Osteocyte (in vitro differentiated cells): ENCODE measurements at regions not wholly inside any gene's neighbourhood (a gene's known extent, or its start where the extent isn't known, plus 50 kb on each side); places are given as distances from the start of the nearest gene placed in this dataset.
"Not testable (repeated sequence)": the region's sequence is repeated elsewhere in the genome, so short reads cannot be mapped to it uniquely, and the experiment has no call there.

Experiments
- DNase-seq: peaks from one replicate; pipeline ENCODE4 v3.0.0; 2021; ENCODE audit warnings: mixed read lengths; ENCODE audit not compliant: unreplicated experiment; ENCODE audit errors: extremely low spot score
- H3K27ac Mint-ChIP-seq: one replicate; pipeline ENCODE4 v1.8.0; 2021; ENCODE audit warnings: mild to moderate bottlenecking, mixed read lengths; ENCODE audit not compliant: unreplicated experiment
- H3K27me3 Mint-ChIP-seq: one replicate; pipeline ENCODE4 v1.8.0; 2021; ENCODE audit warnings: mixed read lengths; ENCODE audit not compliant: unreplicated experiment
- H3K36me3 Mint-ChIP-seq: one replicate; pipeline ENCODE4 v1.8.0; 2021; ENCODE audit warnings: mixed read lengths; ENCODE audit not compliant: unreplicated experiment
- H3K4me1 Mint-ChIP-seq: one replicate; pipeline ENCODE4 v1.8.0; 2021; ENCODE audit warnings: mixed read lengths; ENCODE audit not compliant: unreplicated experiment
- H3K4me3 Mint-ChIP-seq: one replicate; pipeline ENCODE4 v1.8.0; 2021; ENCODE audit warnings: mild to moderate bottlenecking, moderate library complexity, mixed read lengths; ENCODE audit not compliant: unreplicated experiment
- H3K9me3 Mint-ChIP-seq: one replicate; pipeline ENCODE4 v1.8.0; 2021; ENCODE audit warnings: mixed read lengths; ENCODE audit not compliant: unreplicated experiment
- TF ChIP-seq, protein P1 (sequence below): fragments of 200-600 bp; sonication (generic); IDR thresholded peaks from 2 replicates; pipeline ENCODE4 v1.5.0; 2021; ENCODE audit warnings: antibody characterized with exemption, mild to moderate bottlenecking, moderate library complexity

DNA sequence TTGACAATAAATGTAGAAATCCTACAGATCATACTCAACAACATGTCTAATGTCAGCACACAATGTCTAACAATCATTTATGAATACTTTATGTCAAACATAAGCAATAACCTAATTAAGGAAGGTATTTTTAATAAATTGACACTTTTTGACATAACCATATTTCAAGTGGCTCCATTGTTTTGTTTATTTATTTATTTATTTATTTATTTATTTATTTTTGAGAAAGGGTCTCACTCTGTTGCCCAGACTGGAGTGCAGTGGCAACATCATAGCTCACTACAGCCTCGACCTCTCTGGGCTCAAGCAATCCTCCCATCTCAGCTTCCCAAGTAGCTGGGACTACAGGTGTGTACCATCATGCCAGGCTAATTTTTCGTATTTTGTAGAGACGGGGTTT is 267.6 kb upstream of the BTG1 start:
- H3K9me3 Mint-ChIP-seq = peaks cover 6% of the 10 kb centered on the region
- no peak overlapping the region for H3K4me3 Mint-ChIP-seq
- no peak for DNase-seq
- no peaks in the 10 kb centered on the region for H3K36me3 Mint-ChIP-seq
- TF ChIP-seq, protein P1, sequence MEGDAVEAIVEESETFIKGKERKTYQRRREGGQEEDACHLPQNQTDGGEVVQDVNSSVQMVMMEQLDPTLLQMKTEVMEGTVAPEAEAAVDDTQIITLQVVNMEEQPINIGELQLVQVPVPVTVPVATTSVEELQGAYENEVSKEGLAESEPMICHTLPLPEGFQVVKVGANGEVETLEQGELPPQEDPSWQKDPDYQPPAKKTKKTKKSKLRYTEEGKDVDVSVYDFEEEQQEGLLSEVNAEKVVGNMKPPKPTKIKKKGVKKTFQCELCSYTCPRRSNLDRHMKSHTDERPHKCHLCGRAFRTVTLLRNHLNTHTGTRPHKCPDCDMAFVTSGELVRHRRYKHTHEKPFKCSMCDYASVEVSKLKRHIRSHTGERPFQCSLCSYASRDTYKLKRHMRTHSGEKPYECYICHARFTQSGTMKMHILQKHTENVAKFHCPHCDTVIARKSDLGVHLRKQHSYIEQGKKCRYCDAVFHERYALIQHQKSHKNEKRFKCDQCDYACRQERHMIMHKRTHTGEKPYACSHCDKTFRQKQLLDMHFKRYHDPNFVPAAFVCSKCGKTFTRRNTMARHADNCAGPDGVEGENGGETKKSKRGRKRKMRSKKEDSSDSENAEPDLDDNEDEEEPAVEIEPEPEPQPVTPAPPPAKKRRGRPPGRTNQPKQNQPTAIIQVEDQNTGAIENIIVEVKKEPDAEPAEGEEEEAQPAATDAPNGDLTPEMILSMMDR = no peak
- H3K4me1 Mint-ChIP-seq = peaks cover 11% of the 10 kb centered on the region
- H3K27ac Mint-ChIP-seq = no peak overlapping the region
- H3K27me3 Mint-ChIP-seq = no peaks in the 10 kb centered on the region

DNA sequence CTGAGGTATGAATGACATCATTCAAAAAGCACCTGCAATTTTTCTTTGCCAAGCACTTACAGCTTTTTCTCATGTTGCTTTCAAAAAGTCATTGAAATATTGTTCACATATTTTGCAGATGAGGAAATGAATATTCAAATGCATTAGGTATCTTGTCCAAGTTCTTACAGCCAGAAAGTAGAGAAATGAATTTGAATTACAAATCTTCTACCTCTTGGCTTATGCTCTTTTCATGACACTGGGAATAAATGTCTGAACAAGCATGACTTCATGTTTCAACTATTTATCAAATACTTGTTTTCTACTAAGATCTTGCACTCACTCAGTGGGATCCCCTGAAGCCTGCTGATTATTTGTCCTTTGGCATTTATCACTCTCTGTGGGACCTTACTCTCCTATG is 267.2 kb upstream of the BTG1 start:
- Mint-ChIP-seq H3K9me3 (peaks cover 9% of the 10 kb centered on the region), H3K27ac (no peak overlapping the region), H3K36me3 (no peaks in the 10 kb centered on the region), H3K4me3 (no peak overlapping the region), H3K4me1 (peaks cover 11% of the 10 kb centered on the region), H3K27me3 (no peaks in the 10 kb centered on the region)
- DNase-seq = no peak
- TF ChIP-seq, protein P1 = no peak

DNA sequence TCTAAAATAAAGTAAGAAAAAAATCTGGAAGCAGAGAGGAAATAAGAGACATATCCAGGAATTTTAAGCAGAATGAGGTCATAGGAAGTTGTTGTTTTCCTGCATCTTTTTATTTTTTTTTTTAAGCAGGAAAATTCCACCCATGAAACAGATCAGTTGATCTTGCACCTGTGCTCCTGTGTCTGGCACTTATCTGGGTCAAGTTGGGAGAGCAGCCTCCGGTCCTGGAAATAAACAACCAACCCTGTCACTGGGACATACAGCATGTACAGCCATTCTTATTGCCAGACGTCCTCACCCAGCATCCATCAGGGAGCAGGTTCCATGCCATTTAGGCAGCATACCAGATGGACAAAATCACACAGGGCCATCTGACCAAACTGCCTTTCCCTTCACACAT is 266.0 kb upstream of the BTG1 start:
- DNase-seq = no peak
- H3K27me3 Mint-ChIP-seq = no peaks in the 10 kb centered on the region
- peaks cover 11% of the 10 kb centered on the region for H3K4me1 Mint-ChIP-seq
- no peaks in the 10 kb centered on the region for H3K36me3 Mint-ChIP-seq
- TF ChIP-seq, protein P1 = no peak
- H3K9me3 Mint-ChIP-seq = peaks cover 9% of the 10 kb centered on the region
- H3K4me3 Mint-ChIP-seq = no peak overlapping the region
- no peak overlapping the region for H3K27ac Mint-ChIP-seq

DNA sequence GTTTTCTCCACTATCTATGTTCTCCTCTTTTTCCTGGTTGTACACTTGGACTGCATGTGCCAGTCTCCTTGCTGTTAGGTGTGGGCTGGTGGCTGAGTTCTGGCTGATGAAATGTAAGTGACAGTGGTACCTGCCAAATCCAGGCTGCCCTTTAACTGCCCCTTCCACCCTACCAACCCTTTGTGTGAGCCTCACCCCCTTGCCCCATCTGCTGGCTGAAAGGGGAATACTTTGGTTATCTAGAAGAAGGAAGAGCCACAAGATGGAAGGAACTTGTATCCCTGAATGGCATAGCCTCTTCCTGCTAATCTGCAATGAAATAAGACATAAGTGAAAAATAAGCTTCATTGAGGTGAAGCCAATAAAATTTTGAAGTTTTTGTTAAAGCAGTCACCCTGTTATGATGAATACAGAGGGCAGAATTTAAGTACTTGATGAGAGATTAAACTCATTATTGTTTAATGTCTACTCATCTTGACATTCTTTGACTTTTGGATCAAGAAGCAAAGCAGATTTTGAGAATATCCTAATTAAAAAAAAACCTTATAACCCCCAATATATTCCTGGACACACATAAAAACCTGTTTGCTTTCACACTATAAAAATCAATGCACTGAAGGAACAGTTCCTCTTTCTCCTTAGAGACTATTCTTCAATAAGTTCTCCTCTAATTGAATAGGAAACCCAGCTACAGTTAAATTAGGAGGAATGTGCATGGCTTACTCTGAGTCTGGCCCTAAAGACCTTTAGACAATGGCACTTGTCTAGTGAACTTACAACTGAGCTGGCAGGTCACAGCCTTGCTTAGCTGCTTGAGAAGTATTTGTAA is 262.6 kb upstream of the BTG1 start:
- peaks cover 5% of the 10 kb centered on the region for H3K4me1 Mint-ChIP-seq
- H3K9me3 Mint-ChIP-seq = peaks cover 9% of the 10 kb centered on the region
- H3K36me3 Mint-ChIP-seq = no peaks in the 10 kb centered on the region
- TF ChIP-seq, protein P1 = peak; percentile 32
- no peak for DNase-seq
- H3K27ac Mint-ChIP-seq = no peak overlapping the region
- no peak overlapping the region for H3K4me3 Mint-ChIP-seq
- no peaks in the 10 kb centered on the region for H3K27me3 Mint-ChIP-seq

DNA sequence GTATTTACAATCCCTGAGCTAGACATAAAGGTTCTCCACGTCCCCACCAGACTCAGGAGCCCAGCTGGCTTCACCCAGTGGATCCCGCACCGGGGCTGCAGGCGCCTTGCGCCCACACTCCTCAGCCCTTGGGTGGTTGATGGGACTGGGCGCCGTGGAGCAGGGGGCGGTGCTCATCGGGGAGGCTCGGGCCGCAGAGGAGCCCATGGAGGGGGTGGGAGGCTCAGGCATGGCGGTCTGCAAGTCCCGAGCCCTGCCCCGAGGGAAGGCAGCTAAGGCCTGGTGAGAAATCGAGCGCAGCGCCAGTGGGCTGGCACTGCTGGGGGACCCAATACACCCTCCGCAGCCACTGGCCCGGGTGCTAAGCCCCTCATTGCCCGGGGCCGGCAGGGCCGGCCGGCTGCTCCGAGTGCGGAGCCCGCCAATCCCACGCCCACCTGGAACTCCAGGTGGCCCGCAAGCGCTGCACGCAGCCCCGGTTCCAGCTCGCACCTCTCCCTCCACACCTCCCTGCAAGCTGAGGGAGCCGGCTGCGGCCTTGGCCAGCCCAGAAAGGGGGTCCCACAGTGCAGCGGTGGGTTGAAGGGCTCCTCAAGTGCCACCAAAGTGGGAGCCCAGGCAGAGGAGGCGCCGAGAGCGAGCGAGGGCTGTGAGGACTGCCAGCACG is 260.9 kb upstream of the BTG1 start:
- not testable (repeated sequence) for DNase-seq, H3K4me3 Mint-ChIP-seq, H3K4me1 Mint-ChIP-seq, H3K27me3 Mint-ChIP-seq, H3K36me3 Mint-ChIP-seq, H3K9me3 Mint-ChIP-seq, H3K27ac Mint-ChIP-seq

DNA sequence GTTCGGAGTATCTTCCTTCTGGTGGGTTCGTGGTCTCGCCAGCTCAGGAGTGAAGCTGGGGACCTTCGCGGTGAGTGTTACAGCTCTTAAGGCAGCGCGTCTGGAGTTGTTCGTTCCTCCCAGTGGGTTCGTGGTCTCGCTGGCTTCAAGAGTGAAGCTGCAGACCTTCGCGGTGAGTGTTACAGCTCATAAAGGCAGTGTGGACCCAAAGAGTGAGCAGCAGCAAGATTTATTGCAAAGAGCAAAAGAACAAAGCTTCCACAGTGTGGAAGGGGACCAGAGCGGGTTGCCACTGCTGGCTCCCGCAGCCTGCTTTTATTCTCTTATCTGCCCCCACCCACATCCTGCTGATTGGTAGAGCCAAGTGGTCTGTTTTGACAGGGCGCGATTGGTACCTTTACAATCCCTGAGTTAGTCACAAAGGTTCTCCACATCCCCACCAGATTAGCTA is 260.2 kb upstream of the BTG1 start:
- not testable (repeated sequence) for H3K4me1 Mint-ChIP-seq, H3K27ac Mint-ChIP-seq, H3K36me3 Mint-ChIP-seq, H3K9me3 Mint-ChIP-seq, DNase-seq, H3K27me3 Mint-ChIP-seq, H3K4me3 Mint-ChIP-seq
